Smooth muscle cell (in vitro differentiated cells): ENCODE measurements at regions not wholly inside any gene's neighbourhood (a gene's known extent, or its start where the extent isn't known, plus 50 kb on each side); places are given as distances from the start of the nearest gene placed in this dataset.

Source experiments
- DNase-seq: peaks from one replicate; lab custom pipeline; 2025; ENCODE audit not compliant: unreplicated experiment; lab: John Stamatoyannopoulos, UW
- H2AFZ ChIP-seq: fragments of 200-600 bp; sonication (generic); 2 replicates; pipeline ENCODE4 v1.6.0; 2016; ENCODE audit warnings: antibody characterized with exemption, low read depth, mild to moderate bottlenecking
- H3F3A ChIP-seq: fragments of 200-600 bp; sonication (generic); 2 replicates; pipeline ENCODE4 v1.6.0; 2017; ENCODE audit warnings: antibody characterized with exemption, low read depth
- H3K27ac ChIP-seq: fragments of 200-600 bp; sonication (generic); 2 replicates; pipeline ENCODE4 v1.5.1; 2016; ENCODE audit warnings: low read depth, mild to moderate bottlenecking
- H3K27me3 ChIP-seq: fragments of 200-600 bp; sonication (generic); 2 replicates; pipeline ENCODE4 v1.6.1; 2016; ENCODE audit warnings: low read depth, mild to moderate bottlenecking
- H3K36me3 ChIP-seq: fragments of 200-600 bp; sonication (generic); 2 replicates; pipeline ENCODE4 v1.5.1; 2016; ENCODE audit warnings: low read depth
- H3K4me1 ChIP-seq: fragments of 200-600 bp; sonication (generic); 2 replicates; pipeline ENCODE4 v1.5.1; 2016; ENCODE audit warnings: low read depth
- H3K4me2 ChIP-seq: fragments of 200-600 bp; sonication (generic); 2 replicates; pipeline ENCODE4 v1.6.0; 2016; ENCODE audit warnings: mild to moderate bottlenecking
- H3K4me3 ChIP-seq: fragments of 200-600 bp; sonication (generic); 2 replicates; pipeline ENCODE4 v1.5.1; 2016; ENCODE audit warnings: mild to moderate bottlenecking
- H3K79me2 ChIP-seq: fragments of 200-600 bp; sonication (generic); 2 replicates; pipeline ENCODE4 v1.6.0; 2016; ENCODE audit warnings: low read depth, mild to moderate bottlenecking
- H3K9ac ChIP-seq: fragments of 200-600 bp; sonication (generic); 2 replicates; pipeline ENCODE4 v1.6.0; 2016; ENCODE audit warnings: low read depth
- H3K9me3 ChIP-seq: fragments of 200-600 bp; sonication (generic); replicated peaks from 2 replicates; pipeline ENCODE4 v1.5.1; 2016; ENCODE audit warnings: low read depth
- H4K20me1 ChIP-seq: fragments of 200-600 bp; sonication (generic); 2 replicates; pipeline ENCODE4 v1.6.0; 2016; ENCODE audit warnings: low read depth
- CTCF ChIP-seq: fragments of 200-600 bp; sonication (generic); IDR thresholded peaks from 2 replicates; pipeline ENCODE4 v1.5.1; 2017; ENCODE audit warnings: borderline replicate concordance, mild to moderate bottlenecking, antibody characterized with exemption; ENCODE audit not compliant: insufficient read depth, poor library complexity, severe bottlenecking
- WGBS: methylation state at CpG from one replicate; pipeline ENCODE4 v1.1.7; 2016; ENCODE audit warnings: low lambda C conversion rate; 5-methylcytosine and 5-hydroxymethylcytosine counted together

DNA sequence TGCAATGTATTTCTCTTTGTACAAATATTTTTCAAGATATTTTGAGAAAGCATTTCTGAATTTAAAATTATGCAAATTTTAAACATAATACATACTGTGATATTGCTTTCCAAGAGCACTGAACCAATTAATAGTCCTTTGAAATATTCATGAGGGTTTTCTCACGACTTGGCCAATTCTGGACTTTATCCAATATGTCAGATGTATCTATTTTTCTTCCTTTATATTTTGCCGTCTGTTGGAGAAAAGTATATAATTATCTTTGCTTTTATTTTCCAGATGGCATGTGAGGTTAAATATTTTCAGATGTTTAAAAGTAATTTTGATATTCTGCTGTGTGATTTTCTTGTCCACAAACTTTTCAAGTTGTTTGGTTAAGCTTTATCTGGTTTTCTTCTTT is 378.9 kb downstream of the SLCO4C1 start:
- no peak overlapping the region for H3K4me3 ChIP-seq
- WGBS = 83% methylated on average over 2 of the region's 2 CpGs
- H3K36me3 ChIP-seq = no peaks in the 10 kb centered on the region
- H3F3A ChIP-seq = no peaks in the 10 kb centered on the region
- H2AFZ ChIP-seq = no peak overlapping the region
- no peaks in the 10 kb centered on the region for H3K79me2 ChIP-seq
- no peak for DNase-seq
- peaks cover 3% of the 10 kb centered on the region for H3K4me1 ChIP-seq
- no peak overlapping the region for H3K4me2 ChIP-seq
- no peak overlapping the region for H3K9ac ChIP-seq
- H3K27me3 ChIP-seq = no peaks in the 10 kb centered on the region
- no peak overlapping the region for H3K27ac ChIP-seq
- H4K20me1 ChIP-seq = no peaks in the 10 kb centered on the region
- no peaks in the 10 kb centered on the region for H3K9me3 ChIP-seq
- TF ChIP-seq CTCF = no peak

DNA sequence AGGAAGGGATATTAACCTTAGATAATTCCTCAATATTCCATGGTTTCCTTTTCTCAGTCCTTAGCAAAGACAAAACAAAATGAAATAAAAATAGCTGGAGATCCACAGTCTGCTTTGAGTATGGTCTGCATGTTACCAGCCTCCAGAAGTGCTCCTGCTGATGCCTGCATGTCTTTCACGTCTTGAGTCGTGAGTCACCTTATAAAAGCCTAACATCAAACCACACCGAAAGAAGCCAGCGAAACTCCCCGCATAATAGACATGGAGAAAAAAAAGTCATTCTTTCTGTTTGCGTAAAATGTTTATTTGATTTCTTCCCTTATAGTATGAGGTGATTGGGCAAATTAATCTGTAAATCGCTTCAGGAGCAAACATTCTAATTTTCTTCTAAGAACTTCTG is 380.5 kb downstream of the SLCO4C1 start:
- H3K27ac ChIP-seq = peak overlapping the region; percentile 58
- H3K27me3 ChIP-seq = no peaks in the 10 kb centered on the region
- no peaks in the 10 kb centered on the region for H3K9me3 ChIP-seq
- no peak for TF ChIP-seq CTCF
- no peak for DNase-seq
- peaks cover 3% of the 10 kb centered on the region for H3K4me1 ChIP-seq
- H3F3A ChIP-seq = no peaks in the 10 kb centered on the region
- WGBS = 22% methylated on average over 7 of the region's 7 CpGs
- H3K4me2 ChIP-seq = peak overlapping the region; percentile 82
- H3K4me3 ChIP-seq = peak overlapping the region; percentile 30
- H2AFZ ChIP-seq = peak overlapping the region; percentile 48
- H3K9ac ChIP-seq = peak overlapping the region; percentile 21
- no peaks in the 10 kb centered on the region for H4K20me1 ChIP-seq
- no peaks in the 10 kb centered on the region for H3K36me3 ChIP-seq
- H3K79me2 ChIP-seq = no peaks in the 10 kb centered on the region

DNA sequence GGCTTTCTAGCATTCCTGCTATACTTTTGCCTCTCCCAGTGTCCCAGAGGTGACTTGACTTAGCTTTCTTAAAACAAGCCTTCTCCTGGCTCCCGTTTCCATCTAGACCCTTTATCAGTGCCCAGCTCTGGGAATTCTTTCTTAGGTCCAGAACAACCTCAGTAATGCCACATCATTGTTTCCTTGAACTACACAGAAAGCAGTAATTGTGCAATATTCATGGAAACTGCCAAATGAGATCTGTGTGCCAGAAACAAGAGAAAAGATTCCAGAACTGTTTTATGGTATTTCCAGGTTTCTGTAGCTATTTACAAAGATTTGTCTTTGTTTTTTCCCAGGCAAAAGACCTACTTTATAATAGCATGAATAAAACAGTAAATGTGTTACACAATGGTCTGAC is 391.3 kb downstream of the SLCO4C1 start:
- no peak for TF ChIP-seq CTCF
- no peak overlapping the region for H3K4me3 ChIP-seq

DNA sequence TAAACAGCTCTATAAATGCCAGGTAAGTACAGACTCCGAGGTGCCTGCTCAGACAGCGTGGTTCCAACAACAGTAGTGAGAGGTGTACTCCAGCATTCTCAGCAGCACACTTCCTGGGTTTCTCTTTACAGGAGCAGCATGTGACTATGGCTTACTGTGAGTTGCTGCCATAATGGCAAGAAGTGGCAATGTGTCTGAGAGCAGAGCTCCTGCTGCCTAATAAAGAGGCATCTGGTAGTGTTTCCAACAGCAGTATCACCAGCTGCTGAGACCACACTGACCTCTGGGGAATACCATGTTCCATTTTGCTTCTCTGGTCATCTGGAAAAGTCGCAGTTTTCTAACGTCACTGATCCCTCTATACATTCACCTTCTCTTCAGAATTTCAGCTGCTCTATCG is 398.2 kb downstream of the SLCO4C1 start:
- Histone ChIP-seq H3K9ac (no peak overlapping the region), H3K27ac (no peak overlapping the region), H2AFZ (peak overlapping the region; percentile 87), H3K4me2 (no peak overlapping the region), H3K9me3 (no peaks in the 10 kb centered on the region), H3K36me3 (no peaks in the 10 kb centered on the region), H3F3A (no peaks in the 10 kb centered on the region), H3K4me3 (no peak overlapping the region), H3K79me2 (no peaks in the 10 kb centered on the region), H4K20me1 (no peaks in the 10 kb centered on the region), H3K4me1 (no peaks in the 10 kb centered on the region), H3K27me3 (no peaks in the 10 kb centered on the region)
- 74% methylated on average over 5 of the region's 5 CpGs for WGBS
- DNase-seq = no peak
- TF ChIP-seq CTCF = no peak

More for the DNA sequence above, 391.3 kb downstream of the SLCO4C1 start:
- 72% methylated on average over 1 of the region's 1 CpG for WGBS
- no peak overlapping the region for H3K4me2 ChIP-seq
- H3K27ac ChIP-seq = no peak overlapping the region
- no peaks in the 10 kb centered on the region for H3K79me2 ChIP-seq
- H3K9me3 ChIP-seq = no peaks in the 10 kb centered on the region
- H3K27me3 ChIP-seq = no peaks in the 10 kb centered on the region
- H3K36me3 ChIP-seq = no peaks in the 10 kb centered on the region
- no peak for DNase-seq
- H2AFZ ChIP-seq = no peak overlapping the region
- no peak overlapping the region for H3K9ac ChIP-seq
- no peaks in the 10 kb centered on the region for H3K4me1 ChIP-seq
- H3F3A ChIP-seq = no peaks in the 10 kb centered on the region
- no peaks in the 10 kb centered on the region for H4K20me1 ChIP-seq
